Heart left ventricle (tissue), 13 donors: ENCODE measurements at regions not wholly inside any gene's neighbourhood (a gene's known extent, or its start where the extent isn't known, plus 50 kb on each side); places are given as distances from the start of the nearest gene placed in this dataset.

Experiments
- CTCF ChIP-seq, 12 donors: fragments of 200-600 bp; sonication (generic) in 4 of 12; IDR thresholded peaks; one replicate each; pipeline versions ENCODE4 v1.5.0 to v1.8.0; 2018 to 2022; ENCODE audit warnings: antibody characterized with exemption in 12 of 12, mild to moderate bottlenecking in 5 of 12
- POLR2A ChIP-seq, 2 donors: fragments of 450-650 bp; IDR thresholded peaks; one replicate each; pipeline ENCODE4 v1.6.1; 2017; ENCODE audit warnings: antibody characterized with exemption in 2 of 2, mild to moderate bottlenecking in 2 of 2, moderate library complexity in 2 of 2
- donor health status: ischemic (EF 13 %, LVEDD 7.1; RV severe dilation, severe dysfunction).
- donor health status: DM: no; HTN: yes; CAD: no.
- donor health status: DM: no; HTN: no; CAD: no.
- donor health status: ischemic (EF 25% LVEDD 6.9; RV normal size, moderate dysfunction).
- donor health status: ischemic (EF 25% LVEDD 5.7; RV mildly dilated, moderate dysfunction).
- donor health status: ischemic (EF 35%, LVEDD 5.7; RV mildly dilated, moderate dysfunction).
- donor health status: nonischemic (EF 11% LVEDD 7.7; RV severe dilation, severe dysfunction).
- donor health status: DM: yes; HTN: yes; CAD: no.
- donor health status: PGD.
- donor health status: ischemic (EF 29% LVEDD 5.4; RV normal size, mild dysfunction).
- donor health status: nonischemic (EF 23%, LVEDD 6.1; RV moderate dilation, normal function).

GRCh38 chrX:46367491-46367890, 177.7 kb downstream of the ZNF674 start:
- no peak for TF ChIP-seq CTCF (IDR thresholded peaks at IDR 0.05)
- no peak for TF ChIP-seq POLR2A (IDR thresholded peaks at IDR 0.05)
